NCI-H524 treated with DMSO at 0.1 percent for 48 hours (cell line): ENCODE measurements at regions not wholly inside any gene's neighbourhood (a gene's known extent, or its start where the extent isn't known, plus 50 kb on each side); places are given as distances from the start of the nearest gene placed in this dataset.

Source experiments
- DNase-seq: peaks from one replicate; lab custom pipeline; 2025; lab: John Stamatoyannopoulos, UW

GRCh38 chr17:63132459-63132911 lies 166.4 kb downstream of the TANC2 start:
- DNase-seq, result no peak

- no peak for DNase-seq
These were observed 167.5 kb downstream of the TANC2 start for GRCh38 chr17:63133491-63133890.

- DNase-seq, result no peak
These were observed 168.8 kb downstream of the TANC2 start for GRCh38 chr17:63134867-63135266.

- DNase-seq, result no peak
These were observed 170.5 kb downstream of the TANC2 start for GRCh38 chr17:63136369-63137012.

GRCh38 chr17:63137163-63137562 lies 171.1 kb downstream of the TANC2 start:
- DNase-seq, result no peak

GRCh38 chr17:63138713-63139112 lies 172.7 kb downstream of the TANC2 start:
- DNase-seq, result no peak

- DNase-seq, result no peak
These were observed 173.3 kb downstream of the TANC2 start for GRCh38 chr17:63139356-63139755.

GRCh38 chr17:63140255-63140654 lies 174.2 kb downstream of the TANC2 start:
- DNase-seq, result no peak

GRCh38 chr17:63142836-63143235 lies 176.8 kb downstream of the TANC2 start:
- no peak for DNase-seq

- DNase-seq, result peak; percentile 82
These were observed 184.5 kb downstream of the TANC2 start for GRCh38 chr17:63150490-63150889.

- DNase-seq, result peak; percentile 94
These were observed 185.0 kb downstream of the TANC2 start for GRCh38 chr17:63150994-63151464.

GRCh38 chr17:63151941-63152523 lies 186.0 kb downstream of the TANC2 start:
- no peak for DNase-seq

GRCh38 chr17:63153488-63153887 lies 187.5 kb downstream of the TANC2 start:
- DNase-seq, result no peak

- no peak for DNase-seq
These were observed 188.7 kb downstream of the TANC2 start for GRCh38 chr17:63154586-63155244.

- DNase-seq, result no peak
These were observed 191.0 kb downstream of the TANC2 start for GRCh38 chr17:63156986-63157385.

GRCh38 chr17:63162406-63163157 lies 196.5 kb downstream of the TANC2 start:
- DNase-seq, result no peak

GRCh38 chr17:63163158-63163520 lies 197.1 kb downstream of the TANC2 start:
- no peak for DNase-seq

- no peak for DNase-seq
These were observed 199.4 kb downstream of the TANC2 start for GRCh38 chr17:63165400-63165799.

GRCh38 chr17:63170795-63171194 lies 204.8 kb downstream of the TANC2 start:
- no peak for DNase-seq

- DNase-seq, result no peak
These were observed 205.7 kb downstream of the TANC2 start for GRCh38 chr17:63171428-63172393.

- DNase-seq, result no peak
These were observed 207.4 kb downstream of the TANC2 start for GRCh38 chr17:63173450-63173849.
